PC-3 (cell line): ENCODE measurements at regions not wholly inside any gene's neighbourhood (a gene's known extent, or its start where the extent isn't known, plus 50 kb on each side); places are given as distances from the start of the nearest gene placed in this dataset.
A peak's percentile ranks its signal among the peaks of the same experiment; 100 is the strongest.

Source experiments
- ATAC-seq: fragments of 200-7000 bp; cut with Tn5 transposase; 2 replicates; pipeline ENCODE4 v1.9.1; 2020; ENCODE audit warnings: mild to moderate bottlenecking, moderate library complexity
- BruUV-seq: library from RNA; stranded (reverse); fragments of 400-500 nt; replicated peaks from 2 replicates; lab custom pipeline; 2021; lab: Mats Ljungman, UMichigan
- CTCF ChIA-PET: fragments of 300-600 bp; sonication (Branson Sonifier 250); formaldehyde crosslinking; loops from one replicate; lab custom pipeline; 2022; ENCODE audit warnings: antibody characterized with exemption; lab: Charles Lee
- POLR2A ChIA-PET: fragments of 300-600 bp; sonication (Branson Sonifier 250); formaldehyde crosslinking; loops from one replicate; lab custom pipeline; 2022; ENCODE audit warnings: antibody characterized with exemption; ENCODE audit not compliant: unreplicated experiment; lab: Charles Lee
- DNase-seq: peaks from one replicate; pipeline ENCODE4 v3.0.0-alpha.2; 2015
- H2AFZ ChIP-seq: fragments of 300-600 bp; sonication (generic); 2 replicates; pipeline ENCODE4 v1.6.0; 2016; ENCODE audit warnings: antibody characterized with exemption, low read length
- H3F3A ChIP-seq: fragments of 300-600 bp; sonication (generic); one replicate; pipeline ENCODE4 v1.6.0; 2017; ENCODE audit warnings: antibody characterized with exemption, low read length, control low read depth, mild to moderate bottlenecking; ENCODE audit not compliant: unreplicated experiment
- H3K27ac ChIP-seq: fragments of 300-600 bp; sonication (generic); 2 replicates; pipeline ENCODE4 v1.5.1; 2016; ENCODE audit warnings: mild to moderate bottlenecking, low read length
- H3K27me3 ChIP-seq: fragments of 300-600 bp; sonication (generic); 2 replicates; pipeline ENCODE4 v1.6.1; 2016; ENCODE audit warnings: low read length, mixed read lengths
- H3K36me3 ChIP-seq: fragments of 300-600 bp; sonication (generic); 2 replicates; pipeline ENCODE4 v1.6.1; 2016; ENCODE audit warnings: low read depth, mixed run types, low read length, mixed read lengths
- H3K4me1 ChIP-seq: fragments of 300-600 bp; sonication (generic); 2 replicates; pipeline ENCODE4 v1.5.1; 2016; ENCODE audit warnings: low read length; ENCODE audit not compliant: insufficient read depth
- H3K4me2 ChIP-seq: fragments of 300-600 bp; sonication (generic); 2 replicates; pipeline ENCODE4 v1.6.0; 2016; ENCODE audit warnings: low read length
- H3K4me3 ChIP-seq: fragments of 300-600 bp; sonication (generic); 2 replicates; pipeline ENCODE4 v1.5.1; 2016; ENCODE audit warnings: mild to moderate bottlenecking, low read length, mixed read lengths
- H3K79me2 ChIP-seq: fragments of 300-600 bp; sonication (generic); 2 replicates; pipeline ENCODE4 v1.6.1; 2017; ENCODE audit warnings: low read length, mixed read lengths
- H3K9ac ChIP-seq: fragments of 300-600 bp; sonication (generic); 2 replicates; pipeline ENCODE4 v1.6.0; 2016; ENCODE audit warnings: mild to moderate bottlenecking, low read length
- H3K9me2 ChIP-seq: fragments of 300-600 bp; sonication (generic); replicated peaks from 2 replicates; pipeline ENCODE4 v1.6.1; 2016; ENCODE audit warnings: mixed run types, low read length, mixed read lengths
- H3K9me3 ChIP-seq: fragments of 300-600 bp; sonication (generic); 2 replicates; pipeline ENCODE4 v1.6.1; 2016; ENCODE audit warnings: low read length, mixed read lengths
- H4K20me1 ChIP-seq: fragments of 300-600 bp; sonication (generic); 2 replicates; pipeline ENCODE4 v1.6.1; 2016; ENCODE audit warnings: low read length, mixed read lengths
- CTCF ChIP-seq: fragments of 300-600 bp; sonication (generic); conservative IDR thresholded peaks from 2 replicates; pipeline ENCODE4 v1.5.1; 2017; ENCODE audit warnings: antibody characterized with exemption, low read depth, mild to moderate bottlenecking, low read length
- EZH2 ChIP-seq: fragments of 300-600 bp; sonication (generic); IDR thresholded peaks from one replicate; pipeline ENCODE4 v1.6.1; 2017; ENCODE audit warnings: antibody characterized with exemption, mild to moderate bottlenecking, low read length; ENCODE audit not compliant: unreplicated experiment
- EZH2phosphoT487 ChIP-seq: fragments of 300-600 bp; sonication (generic); IDR thresholded peaks from 2 replicates; pipeline ENCODE4 v1.6.1; 2018; ENCODE audit warnings: mild to moderate bottlenecking, antibody characterized with exemption, low read length, borderline replicate concordance
- intact Hi-C: fragments of 100-400 bp; cut with micrococcal nuclease; formaldehyde crosslinking; loops from 2 replicates; pipeline ENCODE4 v1.9.0; 2023

DNA sequence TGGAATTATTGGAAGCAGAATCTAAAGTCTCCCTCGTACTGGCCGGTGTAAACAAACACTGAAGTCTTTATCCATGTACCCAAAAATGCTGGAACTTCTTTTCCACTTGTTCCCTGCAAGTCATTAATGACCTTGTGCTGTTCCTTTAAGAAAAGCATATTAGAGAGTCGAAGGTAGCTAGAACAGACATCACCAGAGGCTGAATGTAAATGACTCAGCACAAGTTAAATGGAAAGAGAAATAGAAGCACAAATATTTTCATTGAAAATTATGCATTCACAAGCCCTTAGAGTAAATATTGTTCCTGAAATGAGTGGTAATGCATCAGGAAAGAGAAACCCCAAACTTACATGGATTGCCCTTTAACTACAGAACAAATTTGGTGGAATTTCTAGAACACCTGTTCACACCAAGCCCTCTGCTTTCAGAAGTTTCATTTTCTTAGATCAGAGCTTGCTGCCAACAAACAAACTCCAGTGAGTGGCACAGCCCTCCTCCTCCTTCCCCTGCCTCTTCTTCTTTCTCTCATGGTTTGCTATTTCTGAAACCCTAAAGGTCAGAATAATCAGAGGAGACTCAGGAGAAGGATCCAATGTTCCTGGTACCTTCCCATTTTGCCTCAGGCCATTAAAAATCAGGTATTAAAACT is 264.3 kb downstream of the TXNL1 start:
- no peaks in the 10 kb centered on the region for H3K9me2 ChIP-seq
- no peaks in the 10 kb centered on the region for H3K9me3 ChIP-seq
- peak overlapping the region; percentile 3; the same call in 1 of the 2 replicates for H3K9ac ChIP-seq
- ATAC-seq, result peak; percentile 97
- TF ChIP-seq EZH2 (no peak), EZH2phosphoT487 (no peak), CTCF (no peak)
- intact Hi-C loops, result loop anchor here (5.0 kb wide), 1 partner anchor 77 kb away; no protein-coding TSS in a partner anchor
- peak overlapping the region; percentile 69 for H3K4me2 ChIP-seq
- CTCF ChIA-PET, result no interaction called here
- peak overlapping the region; percentile 30; the same call in 1 of the 2 replicates for H3K4me3 ChIP-seq
- BruUV-seq, result no TSS peak
- peaks cover 13% of the 10 kb centered on the region for H3K4me1 ChIP-seq
- DNase-seq, result peak; percentile 60
- H2AFZ ChIP-seq, result peak overlapping the region; percentile 67
- no peaks in the 10 kb centered on the region for H3K79me2 ChIP-seq
- H4K20me1 ChIP-seq, result no peaks in the 10 kb centered on the region
- H3K27me3 ChIP-seq, result no peaks in the 10 kb centered on the region
- POLR2A ChIA-PET, result no interaction called here
- no peaks in the 10 kb centered on the region for H3F3A ChIP-seq
- no peaks in the 10 kb centered on the region for H3K36me3 ChIP-seq
- H3K27ac ChIP-seq, result peak overlapping the region; percentile 56

DNA sequence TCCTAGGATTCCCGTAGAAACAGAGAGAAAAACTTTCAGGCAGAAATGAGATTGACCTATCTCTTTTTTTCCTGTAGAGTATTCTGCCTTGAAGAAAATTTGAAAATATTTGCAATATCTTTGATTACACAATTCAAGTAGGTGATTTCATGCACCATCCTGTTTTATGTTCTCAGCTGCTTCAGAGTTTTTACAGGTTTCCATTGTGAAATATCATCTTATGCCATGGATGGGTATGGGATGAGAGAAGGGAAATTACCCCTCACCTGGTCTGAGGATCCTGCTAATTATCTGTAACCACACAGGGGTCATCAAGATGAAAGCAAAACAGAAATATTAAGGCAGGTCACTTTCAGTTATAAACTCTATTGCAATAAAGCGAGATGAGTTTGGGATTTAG is 264.8 kb downstream of the TXNL1 start:
- Histone ChIP-seq H3K4me3 (peak overlapping the region; percentile 30; the same call in 1 of the 2 replicates), H3K9me3 (no peaks in the 10 kb centered on the region), H3K4me1 (peaks cover 13% of the 10 kb centered on the region), H4K20me1 (no peaks in the 10 kb centered on the region), H3K27me3 (no peaks in the 10 kb centered on the region), H3K9me2 (no peaks in the 10 kb centered on the region), H3K4me2 (peak overlapping the region; percentile 69), H3K27ac (peak overlapping the region; percentile 56; the same call in 1 of the 2 replicates), H3K36me3 (no peaks in the 10 kb centered on the region), H3K79me2 (no peaks in the 10 kb centered on the region), H2AFZ (peak overlapping the region; percentile 67), H3K9ac (0 out of 2 replicates have a peak overlapping the region, but pooled peaks have one; percentile 3), H3F3A (no peaks in the 10 kb centered on the region)
- intact Hi-C loops, result loop anchor here (5.0 kb wide), 1 partner anchor 76 kb away; no protein-coding TSS in a partner anchor
- BruUV-seq, result no TSS peak
- no peak for TF ChIP-seq EZH2phosphoT487
- no peak for TF ChIP-seq CTCF
- DNase-seq (no peak), ATAC-seq (no peak)
- ChIA-PET CTCF (no interaction called here), POLR2A (no interaction called here)

DNA sequence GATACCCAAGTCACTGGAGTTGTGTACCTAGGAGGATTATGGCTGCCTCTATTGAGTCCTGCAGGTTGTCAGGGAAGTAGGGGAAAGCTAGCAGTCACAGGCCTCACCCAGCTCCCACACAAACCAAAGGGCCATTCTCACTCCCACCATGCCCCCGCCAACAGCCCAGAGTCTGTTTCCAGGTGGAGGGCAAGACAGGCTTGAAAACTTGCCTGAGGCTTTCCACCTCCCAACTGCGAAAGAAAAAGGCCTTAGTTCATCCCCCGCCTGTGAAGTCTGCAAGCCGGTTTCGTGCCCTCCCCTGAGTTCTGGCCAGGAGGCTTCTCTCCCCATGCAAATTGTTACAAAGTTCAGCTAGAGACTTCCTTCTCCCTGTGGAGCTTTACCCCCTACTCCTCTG is 270.3 kb downstream of the TXNL1 start:
- no peak for DNase-seq
- no peak overlapping the region for H3K27ac ChIP-seq
- no peaks in the 10 kb centered on the region for H3K9me2 ChIP-seq
- intact Hi-C loops, result no loop called here
- no peak overlapping the region for H2AFZ ChIP-seq
- ATAC-seq, result no peak
- ChIA-PET POLR2A (no interaction called here), CTCF (no interaction called here)
- H3K4me2 ChIP-seq, result no peak overlapping the region
- no peaks in the 10 kb centered on the region for H3K36me3 ChIP-seq
- no peaks in the 10 kb centered on the region for H3K9me3 ChIP-seq
- TF ChIP-seq EZH2phosphoT487 (no peak), CTCF (no peak)
- H3K27me3 ChIP-seq, result no peaks in the 10 kb centered on the region
- H3K79me2 ChIP-seq, result no peaks in the 10 kb centered on the region
- no peaks in the 10 kb centered on the region; the same call in 1 of the 2 replicates for H3K4me1 ChIP-seq
- no peak overlapping the region for H3K9ac ChIP-seq
- H4K20me1 ChIP-seq, result no peaks in the 10 kb centered on the region
- H3K4me3 ChIP-seq, result no peak overlapping the region
- no peaks in the 10 kb centered on the region for H3F3A ChIP-seq
- no TSS peak for BruUV-seq
